ENCODE measurements at regions not wholly inside any gene's neighbourhood (a gene's known extent, or its start where the extent isn't known, plus 50 kb on each side); places are given as distances from the start of the nearest gene placed in this dataset.
"Not testable (repeated sequence)": the region's sequence is repeated elsewhere in the genome, so short reads cannot be mapped to it uniquely, and the experiment has no call there.

DNA sequence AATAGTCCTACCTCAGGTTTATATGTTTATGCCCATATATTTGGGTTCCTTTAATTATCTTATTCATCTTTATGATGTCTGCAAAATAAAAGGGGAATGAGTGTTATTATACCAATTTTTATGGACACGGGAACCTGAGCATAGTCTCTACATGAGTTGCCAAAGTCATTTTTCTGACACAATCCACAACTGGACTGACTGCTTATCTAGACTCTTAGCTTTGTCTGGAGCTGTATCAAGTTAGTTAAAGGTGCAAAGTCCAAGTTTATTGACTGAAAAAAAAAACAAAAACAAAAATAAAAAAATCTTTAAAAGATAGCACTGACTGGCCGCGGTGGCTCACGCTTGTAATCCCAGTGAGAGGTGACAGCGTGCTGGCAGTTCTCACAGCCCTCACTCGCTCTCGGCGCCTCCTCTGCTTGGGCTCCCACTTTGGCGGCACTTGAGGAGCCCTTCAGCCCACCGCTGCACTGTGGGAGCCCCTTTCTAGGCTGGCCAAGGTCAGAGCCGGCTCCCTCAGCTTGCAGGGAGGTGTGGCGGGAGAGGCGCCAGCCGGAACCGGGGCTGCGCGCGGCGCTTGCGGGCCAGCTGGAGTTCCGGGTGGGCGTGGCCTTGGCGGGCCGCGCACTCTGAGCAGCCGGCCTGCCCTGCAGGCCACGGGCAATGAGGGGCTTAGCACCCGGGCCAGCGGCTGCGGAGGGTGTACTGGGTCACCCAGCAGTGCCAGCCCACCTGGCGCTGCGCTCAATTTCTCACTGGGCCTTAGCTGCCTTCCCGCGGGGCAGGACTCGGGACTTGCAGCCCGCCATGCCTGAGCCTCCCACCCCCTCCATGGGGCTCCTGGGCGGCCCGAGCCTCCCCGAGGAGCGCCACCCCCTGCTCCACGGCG lies 116.6 kb upstream of the MBNL1 start:
- not testable (repeated sequence) for DNase-seq

DNA sequence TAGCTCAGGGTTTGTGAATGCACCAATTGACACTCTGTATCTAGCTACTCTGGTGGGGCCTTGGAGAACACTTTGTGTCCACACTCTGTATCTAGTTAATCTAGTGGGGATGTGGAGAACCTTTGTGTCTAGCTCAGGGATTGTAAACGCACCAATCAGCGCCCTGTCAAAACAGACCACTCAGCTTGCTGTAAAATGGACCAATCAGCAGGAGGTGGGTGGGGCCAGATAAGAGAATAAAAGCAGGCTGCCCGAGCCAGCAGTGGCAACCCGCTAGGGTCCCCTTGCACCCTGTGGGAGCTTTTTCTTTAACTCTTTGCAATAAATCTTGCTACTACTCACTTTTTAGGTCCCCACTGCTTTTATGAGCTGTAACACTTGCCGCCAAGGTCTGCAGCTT lies 115.6 kb upstream of the MBNL1 start:
- not testable (repeated sequence) for DNase-seq

GRCh38 chr3:152155246-152156020 lies 113.3 kb upstream of the MBNL1 start:
- no peak for DNase-seq

GRCh38 chr3:152156880-152157279 lies 111.8 kb upstream of the MBNL1 start:
- no peak for DNase-seq

- DNase-seq = no peak
Measured at GRCh38 chr3:152157337-152157736, 111.4 kb upstream of the MBNL1 start.

DNA sequence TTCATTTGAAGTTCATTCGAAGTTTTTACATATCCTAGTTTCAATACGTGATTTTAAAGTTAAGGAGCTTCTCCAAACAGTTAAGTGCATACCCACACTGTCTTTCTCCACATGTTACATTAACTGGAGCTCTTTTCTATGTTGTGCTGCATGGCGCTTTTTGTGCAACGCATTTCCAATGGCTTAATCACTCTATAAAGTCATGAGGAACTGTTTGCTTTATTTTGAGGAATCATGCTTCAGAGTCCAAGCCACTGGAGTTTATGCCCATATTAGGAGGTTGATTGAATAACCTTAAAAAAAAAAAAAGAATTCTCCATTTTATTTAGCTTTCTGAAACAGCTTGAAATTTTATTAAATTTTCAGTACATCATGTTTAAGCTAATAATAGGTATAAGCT lies 109.4 kb upstream of the MBNL1 start:
- DNase-seq = peak in 1 of 3 donors; percentile 64

- no peak for DNase-seq
Measured at GRCh38 chr3:152160350-152161011, 108.2 kb upstream of the MBNL1 start.

- no peak for DNase-seq
Measured at GRCh38 chr3:152172460-152172859, 96.3 kb upstream of the MBNL1 start.

GRCh38 chr3:152173627-152174026 lies 95.1 kb upstream of the MBNL1 start:
- no peak for DNase-seq

DNA sequence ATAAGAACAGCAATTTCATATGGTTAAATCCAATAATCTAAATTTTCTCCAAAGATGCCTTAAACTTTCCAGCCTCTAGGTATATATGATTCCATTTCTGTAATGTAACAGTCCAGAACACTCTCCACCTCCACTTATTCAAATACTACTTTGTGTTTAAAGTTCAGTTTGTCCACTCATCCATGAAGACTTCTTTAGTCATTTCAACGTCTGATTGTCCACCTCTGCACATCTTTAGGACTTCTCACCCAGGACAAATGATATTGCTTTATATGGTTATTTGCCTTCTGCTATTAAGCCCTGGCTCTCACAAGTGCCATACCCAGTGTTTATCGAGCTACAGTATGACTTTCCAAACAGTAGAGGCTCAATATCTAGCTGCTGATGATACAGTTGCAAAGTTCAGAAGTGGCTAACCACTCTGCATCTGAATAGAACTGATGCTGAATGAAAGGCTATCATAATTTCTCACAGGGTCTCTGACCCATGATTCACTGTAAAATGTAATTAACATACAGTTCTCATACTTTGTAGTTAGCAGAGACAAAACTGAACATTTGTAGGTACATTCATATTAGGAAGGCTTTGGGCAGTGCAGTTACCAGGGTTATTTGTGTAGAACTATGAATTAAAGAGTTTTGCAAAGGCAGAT lies 93.7 kb upstream of the MBNL1 start:
- no peak for DNase-seq

- DNase-seq = peak; percentile 41 to 85 (median 69)
Measured at GRCh38 chr3:152175528-152175889, 93.2 kb upstream of the MBNL1 start.

- DNase-seq = no peak
Measured at GRCh38 chr3:152176241-152176640, 92.5 kb upstream of the MBNL1 start.

DNA sequence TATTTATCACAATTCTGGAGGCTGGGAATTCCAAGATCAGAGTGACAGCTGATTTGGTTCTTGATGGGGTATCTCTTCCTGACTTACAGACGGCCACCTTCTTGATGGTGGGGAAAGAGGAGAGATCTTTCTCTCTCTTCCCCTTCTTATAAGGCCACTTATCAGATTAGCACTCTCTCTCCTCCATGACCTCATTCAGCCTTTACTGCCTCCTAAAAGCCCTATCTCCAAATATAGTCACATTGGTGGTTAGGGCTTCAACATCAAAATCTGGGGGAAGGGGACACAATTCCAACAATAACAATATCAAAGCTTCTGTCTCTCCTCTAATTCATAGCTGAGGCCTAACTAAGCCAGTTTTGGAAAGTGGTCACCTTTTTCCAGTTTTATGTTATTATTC lies 91.7 kb upstream of the MBNL1 start:
- DNase-seq = no peak

- no peak for DNase-seq
Measured at GRCh38 chr3:152177757-152178156, 91.0 kb upstream of the MBNL1 start.

- DNase-seq = peak; percentile 23 to 56 (median 40)
Measured at GRCh38 chr3:152183473-152183872, 85.3 kb upstream of the MBNL1 start.

- DNase-seq = no peak
Measured at GRCh38 chr3:152184971-152185686, 83.6 kb upstream of the MBNL1 start.

GRCh38 chr3:152185891-152186630 lies 82.7 kb upstream of the MBNL1 start:
- peak in 1 of 3 donors; percentile 25 for DNase-seq

- DNase-seq = no peak
Measured at GRCh38 chr3:152190636-152191183, 78.0 kb upstream of the MBNL1 start.

DNA sequence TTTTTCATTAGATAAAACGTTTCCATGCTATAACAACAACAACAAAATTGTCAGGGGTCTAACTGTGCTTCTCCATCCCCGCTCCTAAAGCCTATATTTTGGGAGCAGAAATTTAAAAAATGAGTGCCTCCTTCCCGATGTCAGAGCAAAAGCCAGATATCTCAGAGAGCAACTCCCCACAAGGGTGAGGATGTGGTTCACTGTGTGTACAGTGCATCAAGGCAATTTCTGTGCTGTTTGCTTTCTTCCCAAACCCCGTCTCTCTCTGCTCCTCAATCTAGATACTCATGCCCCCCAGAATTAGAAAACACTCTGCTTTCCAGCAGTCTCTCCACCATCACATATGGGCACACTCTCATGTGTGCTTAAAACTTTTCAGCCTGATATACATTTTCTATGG lies 76.7 kb upstream of the MBNL1 start:
- DNase-seq = no peak

Data from muscle of back (tissue), 3 donors.